OCI-LY1 (cell line): ENCODE measurements at regions not wholly inside any gene's neighbourhood (a gene's known extent, or its start where the extent isn't known, plus 50 kb on each side); places are given as distances from the start of the nearest gene placed in this dataset.

Source experiments
- H2AFZ ChIP-seq: fragments of 200-600 bp; sonication (generic), shearing (Covaris generic); 2 replicates; pipeline ENCODE4 v1.6.0; 2014; ENCODE audit warnings: antibody characterized with exemption, mild to moderate bottlenecking, low read length
- H3F3A ChIP-seq: fragments of 200-600 bp; sonication (generic), shearing (Covaris generic); 2 replicates; pipeline ENCODE4 v1.6.0; 2014; ENCODE audit warnings: mild to moderate bottlenecking, antibody characterized with exemption, low read length, moderate library complexity; ENCODE audit not compliant: insufficient read depth
- H3K27ac ChIP-seq: fragments of 200-600 bp; sonication (generic); 2 replicates; pipeline ENCODE4 v1.5.1; 2014; ENCODE audit warnings: low read length, mixed run types, mild to moderate bottlenecking, low read depth; ENCODE audit not compliant: poor library complexity, severe bottlenecking
- H3K27me3 ChIP-seq: fragments of 200-600 bp; sonication (generic); 2 replicates; pipeline ENCODE4 v1.6.0; 2014; ENCODE audit warnings: antibody characterized with exemption, mild to moderate bottlenecking, low read length, moderate library complexity; ENCODE audit not compliant: insufficient read depth
- H3K36me3 ChIP-seq: fragments of 200-600 bp; sonication (generic); 2 replicates; pipeline ENCODE4 v1.6.1; 2014; ENCODE audit warnings: mild to moderate bottlenecking, antibody characterized with exemption, low read length, moderate library complexity, mixed read lengths; ENCODE audit not compliant: insufficient read depth
- H3K4me1 ChIP-seq: fragments of 200-600 bp; sonication (generic); 2 replicates; pipeline ENCODE4 v1.5.1; 2014; ENCODE audit warnings: mild to moderate bottlenecking, low read length, moderate library complexity; ENCODE audit not compliant: insufficient read depth, severe bottlenecking
- H3K4me2 ChIP-seq: fragments of 200-600 bp; sonication (generic), shearing (Covaris generic); 2 replicates; pipeline ENCODE4 v1.6.1; 2014; ENCODE audit warnings: low read length
- H3K4me3 ChIP-seq: fragments of 200-600 bp; sonication (generic); 2 replicates; pipeline ENCODE4 v1.5.1; 2014; ENCODE audit warnings: low read length, low read depth, mild to moderate bottlenecking, mixed read lengths; ENCODE audit not compliant: poor library complexity, severe bottlenecking
- H3K79me2 ChIP-seq: fragments of 200-600 bp; shearing (Covaris generic); 2 replicates; pipeline ENCODE4 v1.6.1; 2016; ENCODE audit warnings: mixed run types, low read length, mixed read lengths; ENCODE audit not compliant: insufficient read depth
- H3K9ac ChIP-seq: fragments of 200-600 bp; sonication (generic), shearing (Covaris generic); 2 replicates; pipeline ENCODE4 v1.6.1; 2014; ENCODE audit warnings: mild to moderate bottlenecking, low read length, mixed read lengths
- H3K9me2 ChIP-seq: fragments of 200-600 bp; sonication (generic), shearing (Covaris generic); 2 replicates; pipeline ENCODE4 v1.6.1; 2014; ENCODE audit warnings: low read depth, mild to moderate bottlenecking, low read length, mixed read lengths
- H3K9me3 ChIP-seq: fragments of 200-600 bp; shearing (Covaris generic); 2 replicates; pipeline ENCODE4 v1.6.1; 2014; ENCODE audit warnings: low read length, mixed read lengths
- H4K20me1 ChIP-seq: fragments of 200-600 bp; sonication (generic), shearing (Covaris generic); 2 replicates; pipeline ENCODE4 v1.6.0; 2016; ENCODE audit warnings: mild to moderate bottlenecking, low read length; ENCODE audit not compliant: insufficient read depth
- CTCF ChIP-seq: fragments of 200-600 bp; sonication (generic), shearing (Covaris generic); IDR thresholded peaks from 2 replicates; pipeline ENCODE4 v1.5.1; 2017; ENCODE audit warnings: mild to moderate bottlenecking, antibody characterized with exemption, low read length, moderate library complexity, mixed read lengths
- EZH2 ChIP-seq: fragments of 200-600 bp; sonication (generic), shearing (Covaris generic); IDR thresholded peaks from 2 replicates; pipeline ENCODE4 v1.8.0; 2017; ENCODE audit warnings: borderline replicate concordance, mixed run types, mild to moderate bottlenecking, antibody characterized with exemption, low read length, moderate library complexity, mixed read lengths

- no peaks in the 10 kb centered on the region for H3K36me3 ChIP-seq
- no peak overlapping the region for H3K27ac ChIP-seq
- no peaks in the 10 kb centered on the region for H3K9me2 ChIP-seq
- no peak overlapping the region for H3K4me2 ChIP-seq
- no peaks in the 10 kb centered on the region for H3K27me3 ChIP-seq
- H3K4me1 ChIP-seq = no peaks in the 10 kb centered on the region
- H3K4me3 ChIP-seq = no peak overlapping the region
- H3K9me3 ChIP-seq = no peaks in the 10 kb centered on the region
- TF ChIP-seq EZH2 (no peak), CTCF (no peak)
- H4K20me1 ChIP-seq = no peaks in the 10 kb centered on the region
- no peak overlapping the region for H3K9ac ChIP-seq
- no peaks in the 10 kb centered on the region for H3K79me2 ChIP-seq
- no peaks in the 10 kb centered on the region for H3F3A ChIP-seq
- no peak overlapping the region for H2AFZ ChIP-seq
Observed at GRCh38 chr11:112814168-112814567, 147.1 kb upstream of the NCAM1 start.

GRCh38 chr11:112817376-112817775, 143.8 kb upstream of the NCAM1 start:
- no peaks in the 10 kb centered on the region for H3K36me3 ChIP-seq
- no peaks in the 10 kb centered on the region for H3F3A ChIP-seq
- H3K4me2 ChIP-seq = no peak overlapping the region
- no peak overlapping the region for H3K27ac ChIP-seq
- no peak overlapping the region for H3K9ac ChIP-seq
- no peaks in the 10 kb centered on the region for H3K4me1 ChIP-seq
- no peaks in the 10 kb centered on the region for H4K20me1 ChIP-seq
- H3K9me3 ChIP-seq = no peaks in the 10 kb centered on the region
- H3K27me3 ChIP-seq = no peaks in the 10 kb centered on the region
- no peaks in the 10 kb centered on the region for H3K9me2 ChIP-seq
- H2AFZ ChIP-seq = no peak overlapping the region
- no peaks in the 10 kb centered on the region for H3K79me2 ChIP-seq
- no peak overlapping the region for H3K4me3 ChIP-seq
- no peak for TF ChIP-seq CTCF
- TF ChIP-seq EZH2 = no peak

GRCh38 chr11:112822478-112823274, 138.5 kb upstream of the NCAM1 start:
- no peak overlapping the region for H3K4me3 ChIP-seq
- no peaks in the 10 kb centered on the region for H4K20me1 ChIP-seq
- no peak overlapping the region for H3K4me2 ChIP-seq
- no peaks in the 10 kb centered on the region for H3K9me2 ChIP-seq
- H3K4me1 ChIP-seq = no peaks in the 10 kb centered on the region
- H3K79me2 ChIP-seq = no peaks in the 10 kb centered on the region
- H3K9me3 ChIP-seq = no peaks in the 10 kb centered on the region
- no peaks in the 10 kb centered on the region for H3F3A ChIP-seq
- no peaks in the 10 kb centered on the region for H3K27me3 ChIP-seq
- H2AFZ ChIP-seq = no peak overlapping the region
- H3K27ac ChIP-seq = no peak overlapping the region
- no peak overlapping the region for H3K9ac ChIP-seq
- no peaks in the 10 kb centered on the region for H3K36me3 ChIP-seq
- TF ChIP-seq EZH2 = no peak
- TF ChIP-seq CTCF = no peak
